KMS-11 (cell line): ENCODE measurements at regions not wholly inside any gene's neighbourhood (a gene's known extent, or its start where the extent isn't known, plus 50 kb on each side); places are given as distances from the start of the nearest gene placed in this dataset.

Experiments
- H2AFZ ChIP-seq: fragments of 200-600 bp; sonication (generic); 2 replicates; pipeline ENCODE4 v1.6.1; 2016; ENCODE audit warnings: antibody characterized with exemption, mixed run types, low read depth
- H3K27ac ChIP-seq: fragments of 200-600 bp; sonication (generic); 2 replicates; pipeline ENCODE4 v1.6.1; 2016; ENCODE audit warnings: mild to moderate bottlenecking, mixed run types
- H3K27me3 ChIP-seq: fragments of 200-600 bp; sonication (generic); 2 replicates; pipeline ENCODE4 v1.6.1; 2017; ENCODE audit warnings: mild to moderate bottlenecking, low read depth, mixed run types, moderate library complexity; ENCODE audit not compliant: insufficient read depth
- H3K36me3 ChIP-seq: fragments of 200-600 bp; sonication (generic); 2 replicates; pipeline ENCODE4 v1.6.1; 2017; ENCODE audit warnings: mild to moderate bottlenecking, mixed run types; ENCODE audit not compliant: insufficient read depth
- H3K4me1 ChIP-seq: fragments of 200-600 bp; sonication (generic); 2 replicates; pipeline ENCODE4 v1.6.1; 2016; ENCODE audit warnings: mild to moderate bottlenecking, low read depth, mixed run types; ENCODE audit not compliant: poor library complexity, severe bottlenecking
- H3K4me2 ChIP-seq: fragments of 200-600 bp; sonication (generic); 2 replicates; pipeline ENCODE4 v1.7.0; 2016; ENCODE audit warnings: mild to moderate bottlenecking, mixed run types
- H3K4me3 ChIP-seq: fragments of 200-600 bp; sonication (generic); IDR thresholded peaks from 2 replicates; pipeline ENCODE4 v1.6.1; 2017; ENCODE audit warnings: low read depth, low read length, mixed read lengths; ENCODE audit not compliant: insufficient read depth
- H3K79me2 ChIP-seq: fragments of 200-600 bp; sonication (generic); 2 replicates; pipeline ENCODE4 v1.6.1; 2016; ENCODE audit warnings: low read depth, mixed run types; ENCODE audit not compliant: insufficient read depth
- H3K9ac ChIP-seq: fragments of 200-600 bp; sonication (generic); 2 replicates; pipeline ENCODE4 v1.6.1; 2016; ENCODE audit warnings: mild to moderate bottlenecking, mixed run types
- H4K20me1 ChIP-seq: fragments of 200-600 bp; sonication (generic); 2 replicates; pipeline ENCODE4 v1.6.1; 2016; ENCODE audit warnings: mild to moderate bottlenecking, mixed run types; ENCODE audit not compliant: insufficient read depth
- CTCF ChIP-seq: fragments of 200-600 bp; sonication (generic); conservative IDR thresholded peaks from 2 replicates; pipeline ENCODE4 v1.6.1; 2017; ENCODE audit warnings: low read depth, mild to moderate bottlenecking, antibody characterized with exemption, low read length, moderate library complexity, mixed read lengths

- TF ChIP-seq CTCF, result no peak
- no peaks in the 10 kb centered on the region for H3K4me1 ChIP-seq
- no peaks in the 10 kb centered on the region for H3K36me3 ChIP-seq
- H3K4me2 ChIP-seq, result no peak overlapping the region
- no peak overlapping the region for H3K4me3 ChIP-seq
- no peak overlapping the region for H2AFZ ChIP-seq
- no peak overlapping the region for H3K9ac ChIP-seq
- no peak overlapping the region for H3K27ac ChIP-seq
- H4K20me1 ChIP-seq, result no peaks in the 10 kb centered on the region
- H3K79me2 ChIP-seq, result no peaks in the 10 kb centered on the region
- no peaks in the 10 kb centered on the region for H3K27me3 ChIP-seq
Observed at GRCh38 chr13:60327511-60327910, 69.5 kb upstream of the TDRD3 start.

GRCh38 chr13:60328073-60328472 is 68.9 kb upstream of the TDRD3 start:
- no peaks in the 10 kb centered on the region for H4K20me1 ChIP-seq
- H3K4me1 ChIP-seq, result no peaks in the 10 kb centered on the region
- TF ChIP-seq CTCF, result no peak
- no peaks in the 10 kb centered on the region for H3K79me2 ChIP-seq
- H3K4me2 ChIP-seq, result no peak overlapping the region
- no peaks in the 10 kb centered on the region for H3K36me3 ChIP-seq
- H2AFZ ChIP-seq, result no peak overlapping the region
- H3K27ac ChIP-seq, result no peak overlapping the region
- no peaks in the 10 kb centered on the region for H3K27me3 ChIP-seq
- no peak overlapping the region for H3K9ac ChIP-seq
- H3K4me3 ChIP-seq, result no peak overlapping the region

GRCh38 chr13:60329221-60329923 is 67.6 kb upstream of the TDRD3 start:
- Histone ChIP-seq H3K4me1 (no peaks in the 10 kb centered on the region), H2AFZ (no peak overlapping the region), H3K9ac (no peak overlapping the region), H3K79me2 (no peaks in the 10 kb centered on the region), H3K36me3 (no peaks in the 10 kb centered on the region), H3K4me3 (no peak overlapping the region), H4K20me1 (no peaks in the 10 kb centered on the region), H3K27me3 (no peaks in the 10 kb centered on the region), H3K27ac (no peak overlapping the region), H3K4me2 (no peak overlapping the region)
- TF ChIP-seq CTCF, result no peak

- TF ChIP-seq CTCF, result no peak
- H3K36me3 ChIP-seq, result no peaks in the 10 kb centered on the region
- H3K4me1 ChIP-seq, result no peaks in the 10 kb centered on the region
- no peak overlapping the region for H3K9ac ChIP-seq
- H4K20me1 ChIP-seq, result no peaks in the 10 kb centered on the region
- no peak overlapping the region for H3K4me3 ChIP-seq
- H3K79me2 ChIP-seq, result no peaks in the 10 kb centered on the region
- no peak overlapping the region for H3K4me2 ChIP-seq
- no peaks in the 10 kb centered on the region for H3K27me3 ChIP-seq
- no peak overlapping the region for H3K27ac ChIP-seq
- H2AFZ ChIP-seq, result no peak overlapping the region
Observed at GRCh38 chr13:60331249-60332012, 65.6 kb upstream of the TDRD3 start.
